ENCODE measurements at regions not wholly inside any gene's neighbourhood (a gene's known extent, or its start where the extent isn't known, plus 50 kb on each side); places are given as distances from the start of the nearest gene placed in this dataset.

- TF ChIP-seq CTCF (IDR thresholded peaks at IDR 0.05) (no peak), POLR2A (IDR thresholded peaks at IDR 0.05) (no peak)
These were observed 121.4 kb upstream of the RARB start for GRCh38 chr3:25306705-25307104.

All from right lobe of liver (tissue), 4 donors.